ENCODE measurements at regions not wholly inside any gene's neighbourhood (a gene's known extent, or its start where the extent isn't known, plus 50 kb on each side); places are given as distances from the start of the nearest gene placed in this dataset.

GRCh38 chr3:152193673-152194267 is 75.0 kb upstream of the MBNL1 start:
- DNase-seq (ENCODE audit: low read depth in 2 of 2): no peak

- DNase-seq (ENCODE audit: low read depth in 2 of 2): no peak
Observed at GRCh38 chr3:152195206-152195605, 73.5 kb upstream of the MBNL1 start.

- no peak for DNase-seq (ENCODE audit: low read depth in 2 of 2)
Observed at GRCh38 chr3:152196782-152197181, 71.9 kb upstream of the MBNL1 start.

GRCh38 chr3:152197451-152197850 is 71.3 kb upstream of the MBNL1 start:
- no peak for DNase-seq (ENCODE audit: low read depth in 2 of 2)

GRCh38 chr3:152197937-152198336 is 70.8 kb upstream of the MBNL1 start:
- DNase-seq (ENCODE audit: low read depth in 2 of 2): no peak

- DNase-seq (ENCODE audit: low read depth in 2 of 2): no peak
Observed at GRCh38 chr3:152198665-152199064, 70.1 kb upstream of the MBNL1 start.

- no peak for DNase-seq (ENCODE audit: low read depth in 2 of 2)
Observed at GRCh38 chr3:152199102-152199840, 69.5 kb upstream of the MBNL1 start.

GRCh38 chr3:152200476-152201420 is 68.0 kb upstream of the MBNL1 start:
- no peak for DNase-seq (ENCODE audit: low read depth in 2 of 2)

GRCh38 chr3:152202976-152203626 is 65.6 kb upstream of the MBNL1 start:
- no peak for DNase-seq (ENCODE audit: low read depth in 2 of 2)

GRCh38 chr3:152203652-152204051 is 65.1 kb upstream of the MBNL1 start:
- DNase-seq (ENCODE audit: low read depth in 2 of 2): no peak

- DNase-seq (ENCODE audit: low read depth in 2 of 2): no peak
Observed at GRCh38 chr3:152204218-152204617, 64.5 kb upstream of the MBNL1 start.

- no peak for DNase-seq (ENCODE audit: low read depth in 2 of 2)
Observed at GRCh38 chr3:152205097-152205593, 63.6 kb upstream of the MBNL1 start.

- no peak for DNase-seq (ENCODE audit: low read depth in 2 of 2)
Observed at GRCh38 chr3:152206243-152206760, 62.4 kb upstream of the MBNL1 start.

GRCh38 chr3:152208439-152208838 is 60.3 kb upstream of the MBNL1 start:
- no peak for DNase-seq (ENCODE audit: low read depth in 2 of 2)

- DNase-seq (ENCODE audit: low read depth in 2 of 2): no peak
Observed at GRCh38 chr3:152209060-152209459, 59.7 kb upstream of the MBNL1 start.

- DNase-seq (ENCODE audit: low read depth in 2 of 2): no peak
Observed at GRCh38 chr3:152209776-152210175, 59.0 kb upstream of the MBNL1 start.

- no peak for DNase-seq (ENCODE audit: low read depth in 2 of 2)
Observed at GRCh38 chr3:152210697-152211096, 58.0 kb upstream of the MBNL1 start.

GRCh38 chr3:152211655-152212054 is 57.1 kb upstream of the MBNL1 start:
- DNase-seq (ENCODE audit: low read depth in 2 of 2): no peak

GRCh38 chr3:152213203-152213602 is 55.5 kb upstream of the MBNL1 start:
- DNase-seq (ENCODE audit: low read depth in 2 of 2): no peak

- no peak for DNase-seq (ENCODE audit: low read depth in 2 of 2)
Observed at GRCh38 chr3:152213938-152214337, 54.8 kb upstream of the MBNL1 start.

Measured in activated CD4-positive, alpha-beta T cell treated with anti-CD3 and anti-CD28 coated beads for 24 hours (primary cell).